Smooth muscle cell (in vitro differentiated cells): ENCODE measurements at regions not wholly inside any gene's neighbourhood (a gene's known extent, or its start where the extent isn't known, plus 50 kb on each side); places are given as distances from the start of the nearest gene placed in this dataset.
"Not testable (repeated sequence)": the region's sequence is repeated elsewhere in the genome, so short reads cannot be mapped to it uniquely, and the experiment has no call there.

Experiments
- DNase-seq: peaks from one replicate; lab custom pipeline; 2025; ENCODE audit not compliant: unreplicated experiment; lab: John Stamatoyannopoulos, UW
- H2AFZ ChIP-seq: fragments of 200-600 bp; sonication (generic); 2 replicates; pipeline ENCODE4 v1.6.0; 2016; ENCODE audit warnings: antibody characterized with exemption, low read depth, mild to moderate bottlenecking
- H3F3A ChIP-seq: fragments of 200-600 bp; sonication (generic); 2 replicates; pipeline ENCODE4 v1.6.0; 2017; ENCODE audit warnings: antibody characterized with exemption, low read depth
- H3K27ac ChIP-seq: fragments of 200-600 bp; sonication (generic); 2 replicates; pipeline ENCODE4 v1.5.1; 2016; ENCODE audit warnings: low read depth, mild to moderate bottlenecking
- H3K27me3 ChIP-seq: fragments of 200-600 bp; sonication (generic); 2 replicates; pipeline ENCODE4 v1.6.1; 2016; ENCODE audit warnings: low read depth, mild to moderate bottlenecking
- H3K36me3 ChIP-seq: fragments of 200-600 bp; sonication (generic); 2 replicates; pipeline ENCODE4 v1.5.1; 2016; ENCODE audit warnings: low read depth
- H3K4me1 ChIP-seq: fragments of 200-600 bp; sonication (generic); 2 replicates; pipeline ENCODE4 v1.5.1; 2016; ENCODE audit warnings: low read depth
- H3K4me2 ChIP-seq: fragments of 200-600 bp; sonication (generic); 2 replicates; pipeline ENCODE4 v1.6.0; 2016; ENCODE audit warnings: mild to moderate bottlenecking
- H3K4me3 ChIP-seq: fragments of 200-600 bp; sonication (generic); 2 replicates; pipeline ENCODE4 v1.5.1; 2016; ENCODE audit warnings: mild to moderate bottlenecking
- H3K79me2 ChIP-seq: fragments of 200-600 bp; sonication (generic); 2 replicates; pipeline ENCODE4 v1.6.0; 2016; ENCODE audit warnings: low read depth, mild to moderate bottlenecking
- H3K9ac ChIP-seq: fragments of 200-600 bp; sonication (generic); 2 replicates; pipeline ENCODE4 v1.6.0; 2016; ENCODE audit warnings: low read depth
- H3K9me3 ChIP-seq: fragments of 200-600 bp; sonication (generic); replicated peaks from 2 replicates; pipeline ENCODE4 v1.5.1; 2016; ENCODE audit warnings: low read depth
- H4K20me1 ChIP-seq: fragments of 200-600 bp; sonication (generic); 2 replicates; pipeline ENCODE4 v1.6.0; 2016; ENCODE audit warnings: low read depth
- CTCF ChIP-seq: fragments of 200-600 bp; sonication (generic); IDR thresholded peaks from 2 replicates; pipeline ENCODE4 v1.5.1; 2017; ENCODE audit warnings: borderline replicate concordance, mild to moderate bottlenecking, antibody characterized with exemption; ENCODE audit not compliant: insufficient read depth, poor library complexity, severe bottlenecking
- WGBS: methylation state at CpG from one replicate; pipeline ENCODE4 v1.1.7; 2016; ENCODE audit warnings: low lambda C conversion rate; 5-methylcytosine and 5-hydroxymethylcytosine counted together

DNA sequence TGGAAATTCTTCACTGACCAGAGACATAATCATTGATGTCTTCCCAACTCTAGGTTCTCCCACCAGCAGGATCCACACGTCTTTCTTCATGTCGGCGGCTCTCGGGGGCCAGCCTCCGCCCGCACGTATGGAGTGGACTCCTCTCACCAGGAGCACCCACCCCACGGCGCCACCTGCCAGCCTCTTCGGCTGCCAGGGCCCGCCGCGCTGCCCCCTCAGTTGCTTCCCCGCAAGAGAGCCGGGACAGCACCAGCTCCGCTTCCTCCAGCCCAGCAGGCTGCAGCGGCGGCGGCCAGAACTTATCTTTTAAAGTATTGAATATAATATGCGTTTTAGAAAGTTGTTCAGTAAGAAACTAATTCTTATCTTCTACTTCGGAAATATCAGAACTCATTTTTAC lies 273.5 kb downstream of the LIPI start:
- 91% methylated on average over 21 of the region's 21 CpGs for WGBS
- Histone ChIP-seq H3K4me1 (no peaks in the 10 kb centered on the region), H3K79me2 (no peaks in the 10 kb centered on the region), H3F3A (no peaks in the 10 kb centered on the region), H3K9me3 (no peaks in the 10 kb centered on the region), H3K4me3 (no peak overlapping the region), H3K27ac (no peak overlapping the region), H3K36me3 (no peaks in the 10 kb centered on the region), H2AFZ (no peak overlapping the region), H3K27me3 (no peaks in the 10 kb centered on the region), H4K20me1 (no peaks in the 10 kb centered on the region), H3K9ac (no peak overlapping the region), H3K4me2 (no peak overlapping the region)
- no peak for TF ChIP-seq CTCF
- no peak for DNase-seq

DNA sequence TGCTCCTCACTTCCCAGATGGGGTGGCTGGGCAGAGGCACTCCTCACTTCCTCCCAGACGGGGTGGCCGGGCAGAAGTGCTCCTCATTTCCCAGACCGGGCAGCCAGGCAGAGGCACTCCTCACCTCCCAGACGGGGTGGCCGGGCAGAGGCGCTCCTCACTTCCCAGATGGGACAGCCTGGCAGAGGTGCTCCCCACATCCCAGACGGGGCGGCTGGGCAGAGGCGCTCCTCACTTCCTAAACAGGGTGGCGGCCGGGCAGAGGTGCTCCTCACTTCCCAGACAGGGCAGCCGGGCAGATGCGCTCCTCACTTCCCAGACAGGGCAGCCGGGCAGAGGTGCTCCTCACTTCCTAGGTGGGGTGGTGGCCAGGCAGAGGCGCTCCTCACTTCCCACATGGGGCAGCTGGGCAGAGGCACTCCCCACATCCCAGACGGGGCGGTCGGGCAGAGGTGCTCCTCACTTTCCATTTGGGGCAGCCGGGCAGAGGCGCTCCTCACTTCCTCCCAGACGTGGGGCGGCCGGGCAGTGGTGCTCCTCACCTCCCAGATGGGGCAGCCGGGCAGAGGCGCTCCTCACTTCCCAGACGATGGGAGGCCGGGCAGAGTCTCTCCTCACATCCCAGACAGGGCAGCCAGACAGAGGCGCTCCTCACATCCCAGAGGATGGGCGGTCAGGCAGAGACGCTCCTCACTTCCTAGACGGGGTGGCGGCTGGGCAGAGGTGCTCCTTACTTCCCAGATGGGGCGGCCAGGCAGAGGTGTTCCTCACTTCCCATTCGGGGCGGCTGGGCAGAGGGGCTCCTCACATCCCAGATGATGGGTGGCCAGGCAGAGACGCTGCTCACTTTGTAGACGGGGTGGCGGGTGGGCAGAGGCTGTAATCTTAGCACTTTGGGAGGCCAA lies 274.5 kb downstream of the LIPI start:
- H3K4me1 ChIP-seq, H3K4me2 ChIP-seq, H3K79me2 ChIP-seq, H3K36me3 ChIP-seq, H3F3A ChIP-seq, H3K9me3 ChIP-seq, DNase-seq, H2AFZ ChIP-seq, H3K27me3 ChIP-seq, H3K27ac ChIP-seq, H3K9ac ChIP-seq, H3K4me3 ChIP-seq, H4K20me1 ChIP-seq: not testable (repeated sequence)
- WGBS = 92% methylated on average over 38 of the region's 38 CpGs

DNA sequence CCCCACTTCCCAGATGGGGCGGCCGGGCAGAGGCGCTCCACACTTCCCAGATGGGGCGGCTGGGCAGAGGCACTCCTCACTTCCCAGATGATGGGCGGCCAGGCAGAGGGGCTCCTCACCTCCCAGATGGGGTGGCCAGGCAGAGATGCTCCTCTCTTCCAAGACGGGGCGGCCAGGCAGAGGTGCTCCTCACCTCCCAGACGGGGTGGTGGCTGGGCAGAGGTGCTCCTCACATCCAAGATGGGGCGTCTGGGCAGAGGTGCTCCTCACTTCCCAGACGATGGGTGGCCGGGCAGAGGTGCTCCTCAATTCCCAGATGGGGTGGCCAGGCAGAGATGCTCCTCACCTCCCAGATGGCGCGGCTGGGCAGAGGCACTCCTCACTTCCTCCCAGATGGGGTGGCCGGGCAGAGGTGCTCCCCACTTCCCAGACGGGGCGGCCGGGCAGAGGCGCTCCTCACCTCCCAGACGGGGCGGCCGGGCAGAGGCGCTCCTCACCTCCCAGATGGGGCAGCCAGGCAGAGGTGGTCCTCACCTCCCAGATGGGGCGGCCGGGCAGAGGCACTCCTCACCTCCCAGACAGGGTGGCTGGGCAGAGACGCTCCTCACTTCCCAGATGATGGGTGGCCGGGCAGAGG lies 275.2 kb downstream of the LIPI start:
- H3K36me3 ChIP-seq, H3K4me3 ChIP-seq: not testable (repeated sequence)

DNA sequence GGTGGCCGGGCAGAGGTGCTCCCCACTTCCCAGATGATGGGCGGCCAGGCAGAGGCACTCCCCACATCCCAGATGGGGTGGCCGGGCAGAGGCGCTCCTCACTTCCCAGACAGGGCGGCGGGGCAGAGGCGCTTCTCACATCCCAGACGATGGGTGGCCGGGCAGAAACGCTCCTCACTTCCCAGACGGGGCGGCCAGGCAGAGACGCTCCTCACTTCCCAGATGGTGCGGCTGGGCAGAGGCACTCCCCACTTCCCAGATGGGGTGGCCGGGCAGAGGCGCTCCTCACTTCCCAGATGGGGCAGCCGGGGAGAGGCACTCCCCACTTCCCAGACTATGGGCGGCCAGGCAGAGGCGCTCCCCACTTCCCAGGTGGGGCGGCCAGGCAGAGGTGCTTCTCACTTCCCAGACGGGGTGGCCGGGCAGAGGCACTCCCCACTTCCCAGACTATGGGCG lies 275.8 kb downstream of the LIPI start:
- not testable (repeated sequence) for H3K27me3 ChIP-seq, H3K79me2 ChIP-seq, H2AFZ ChIP-seq, H4K20me1 ChIP-seq, H3F3A ChIP-seq, H3K4me2 ChIP-seq, H3K9ac ChIP-seq, H3K27ac ChIP-seq, H3K36me3 ChIP-seq, H3K4me3 ChIP-seq, DNase-seq, H3K4me1 ChIP-seq, H3K9me3 ChIP-seq
- WGBS = 92% methylated on average over 14 of the region's 23 CpGs

More for the DNA sequence above, 275.2 kb downstream of the LIPI start:
- H3K27me3 ChIP-seq, H3K27ac ChIP-seq, H2AFZ ChIP-seq, H3K4me2 ChIP-seq, DNase-seq, H3F3A ChIP-seq, H4K20me1 ChIP-seq, H3K79me2 ChIP-seq, H3K9ac ChIP-seq, H3K9me3 ChIP-seq, H3K4me1 ChIP-seq: not testable (repeated sequence)
- WGBS = 87% methylated on average over 21 of the region's 26 CpGs

- H3K4me2 ChIP-seq, H4K20me1 ChIP-seq, H3K4me3 ChIP-seq, H3F3A ChIP-seq, H3K79me2 ChIP-seq, H3K4me1 ChIP-seq, DNase-seq, H3K9ac ChIP-seq, H3K27ac ChIP-seq, H2AFZ ChIP-seq, H3K27me3 ChIP-seq, H3K36me3 ChIP-seq, H3K9me3 ChIP-seq: not testable (repeated sequence)
- WGBS = 57% methylated on average over 1 of the region's 1 CpG
These were observed 287.6 kb downstream of the LIPI start for GRCh38 chr21:13923175-13923574.

GRCh38 chr21:13921455-13921854 lies 289.3 kb downstream of the LIPI start:
- not testable (repeated sequence) for H3K4me2 ChIP-seq, H3K27me3 ChIP-seq, H3F3A ChIP-seq, DNase-seq, H3K9me3 ChIP-seq, H3K79me2 ChIP-seq, H4K20me1 ChIP-seq, H3K27ac ChIP-seq, H2AFZ ChIP-seq, H3K36me3 ChIP-seq, H3K4me1 ChIP-seq, H3K4me3 ChIP-seq, H3K9ac ChIP-seq
- 76% methylated on average over 1 of the region's 1 CpG for WGBS

- DNase-seq, H3K4me2 ChIP-seq, H3K79me2 ChIP-seq, H2AFZ ChIP-seq, H3K4me3 ChIP-seq, H3K4me1 ChIP-seq, H3K9me3 ChIP-seq, H3K27ac ChIP-seq, H3K36me3 ChIP-seq, H3K9ac ChIP-seq, H3F3A ChIP-seq, H3K27me3 ChIP-seq, H4K20me1 ChIP-seq: not testable (repeated sequence)
- 72% methylated on average over 9 of the region's 10 CpGs for WGBS
These were observed 297.8 kb downstream of the POTED start for GRCh38 chr21:13907385-13907784.
